HG03565 (cell line): ENCODE measurements at regions not wholly inside any gene's neighbourhood (a gene's known extent, or its start where the extent isn't known, plus 50 kb on each side); places are given as distances from the start of the nearest gene placed in this dataset.

Experiments
- ATAC-seq: cut with Tn5 transposase; IDR thresholded peaks from one replicate; pipeline ENCODE4 v1.9.1; 2021; ENCODE audit warnings: mild to moderate bottlenecking, moderate library complexity; ENCODE audit not compliant: unreplicated experiment

- ATAC-seq: no peak
These were observed 156.1 kb downstream of the LURAP1L start for GRCh38 chr9:12930906-12931305.

GRCh38 chr9:12933957-12934356 is 159.1 kb downstream of the LURAP1L start:
- no peak for ATAC-seq

GRCh38 chr9:12934545-12935272 is 159.9 kb downstream of the LURAP1L start:
- no peak for ATAC-seq

- no peak for ATAC-seq
These were observed 160.9 kb downstream of the LURAP1L start for GRCh38 chr9:12935714-12936113.

GRCh38 chr9:12954441-12954840 is 179.6 kb downstream of the LURAP1L start:
- peak; percentile 46 for ATAC-seq

- no peak for ATAC-seq
These were observed 180.8 kb downstream of the LURAP1L start for GRCh38 chr9:12955510-12956163.

GRCh38 chr9:12956261-12956660 is 181.4 kb downstream of the LURAP1L start:
- no peak for ATAC-seq

- no peak for ATAC-seq
These were observed 182.0 kb downstream of the LURAP1L start for GRCh38 chr9:12956805-12957204.

- ATAC-seq: no peak
These were observed 183.5 kb downstream of the LURAP1L start for GRCh38 chr9:12958279-12958678.

- ATAC-seq: no peak
These were observed 183.9 kb downstream of the LURAP1L start for GRCh38 chr9:12958708-12959107.

GRCh38 chr9:12961276-12961809 is 186.5 kb downstream of the LURAP1L start:
- no peak for ATAC-seq

- no peak for ATAC-seq
These were observed 188.7 kb downstream of the LURAP1L start for GRCh38 chr9:12963537-12963936.

- ATAC-seq: no peak
These were observed 189.5 kb downstream of the LURAP1L start for GRCh38 chr9:12964271-12964670.

- no peak for ATAC-seq
These were observed 190.5 kb downstream of the LURAP1L start for GRCh38 chr9:12965303-12965702.

GRCh38 chr9:12968093-12968492 is 193.3 kb downstream of the LURAP1L start:
- ATAC-seq: no peak

GRCh38 chr9:12972608-12973589 is 198.1 kb downstream of the LURAP1L start:
- ATAC-seq: no peak

GRCh38 chr9:12973710-12974109 is 198.9 kb downstream of the LURAP1L start:
- no peak for ATAC-seq

GRCh38 chr9:12974671-12975070 is 199.9 kb downstream of the LURAP1L start:
- no peak for ATAC-seq

GRCh38 chr9:12975496-12975895 is 200.7 kb downstream of the LURAP1L start:
- no peak for ATAC-seq

- ATAC-seq: no peak
These were observed 205.4 kb downstream of the LURAP1L start for GRCh38 chr9:12980085-12980851.
